Umbilical cord (tissue), 1 donor: ENCODE measurements at regions not wholly inside any gene's neighbourhood (a gene's known extent, or its start where the extent isn't known, plus 50 kb on each side); places are given as distances from the start of the nearest gene placed in this dataset.
A peak's percentile ranks its signal among the peaks of the same experiment; 100 is the strongest.
"Not testable (repeated sequence)": the region's sequence is repeated elsewhere in the genome, so short reads cannot be mapped to it uniquely, and the experiment has no call there.

ENCODE experiments used
- DNase-seq: peaks from one replicate; pipeline ENCODE4 v3.0.0-alpha.2; 2015; ENCODE audit warnings: low spot score

DNA sequence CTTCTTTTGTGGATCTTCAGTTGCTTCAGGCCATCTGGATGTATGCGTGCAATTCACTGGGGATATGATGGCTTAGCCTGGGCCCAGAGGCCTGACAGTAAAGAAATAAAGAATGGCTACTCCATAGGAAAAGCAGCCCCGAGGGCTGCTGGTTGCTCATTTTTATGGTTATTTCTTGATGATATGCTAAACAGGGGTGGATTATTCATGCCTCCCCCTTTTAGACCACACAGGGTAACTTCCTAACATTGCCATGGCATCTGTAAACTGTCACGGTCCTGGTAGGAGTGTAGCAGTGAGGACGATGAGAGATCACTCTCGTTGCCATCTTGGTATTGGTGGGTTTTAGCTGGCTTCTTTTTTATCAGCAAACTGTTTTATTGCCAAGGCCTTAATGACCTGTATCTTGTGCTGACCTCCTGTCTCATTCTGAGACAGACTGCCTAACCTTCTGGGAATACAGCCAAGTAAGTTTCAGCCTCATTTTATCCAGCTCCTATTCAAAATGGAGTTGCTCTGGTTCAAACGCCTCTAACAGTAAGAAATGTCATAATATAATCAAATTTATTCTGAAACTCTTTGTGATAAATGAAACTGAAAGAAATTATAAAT, 60.5 kb downstream of the DSEL start:
- no peak for DNase-seq

DNA sequence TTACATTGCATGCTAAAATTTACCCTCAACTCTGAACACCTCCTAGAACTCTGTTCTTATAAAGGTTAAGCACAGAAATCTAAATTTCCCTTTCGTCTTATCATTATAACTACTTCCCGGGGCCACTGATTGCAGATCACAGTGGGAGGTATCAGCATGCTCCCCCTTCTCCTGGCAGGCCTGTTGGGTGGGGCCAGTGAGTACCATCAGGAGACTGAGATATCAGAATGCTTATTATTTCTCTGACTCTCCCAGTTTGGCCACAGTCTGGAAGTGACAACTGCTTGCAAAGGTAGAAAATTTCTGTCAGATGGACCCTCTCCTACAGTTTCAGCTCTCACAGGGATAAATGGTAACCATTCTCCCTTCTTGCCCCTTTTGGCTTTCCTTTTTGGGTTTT, 62.6 kb downstream of the DSEL start:
- DNase-seq: no peak

DNA sequence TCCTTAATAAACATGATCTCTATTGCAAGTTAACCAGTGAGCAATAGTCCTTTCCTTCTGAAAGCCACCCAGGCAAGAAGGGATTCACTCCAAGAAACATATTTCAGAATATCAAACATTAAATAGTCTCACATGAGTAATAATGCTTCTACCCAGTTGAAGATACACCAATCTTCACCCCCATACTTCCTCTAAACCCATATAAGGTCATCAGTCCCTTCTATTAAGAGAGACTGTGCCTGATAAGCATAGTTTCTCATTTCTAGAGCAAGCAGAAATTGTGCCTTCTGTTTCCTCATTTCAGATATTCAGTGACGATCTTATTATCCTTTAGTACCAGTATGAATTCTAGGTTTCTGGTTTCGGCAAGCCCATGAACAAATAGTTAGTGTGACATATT, 64.6 kb downstream of the DSEL start:
- DNase-seq: no peak

DNA sequence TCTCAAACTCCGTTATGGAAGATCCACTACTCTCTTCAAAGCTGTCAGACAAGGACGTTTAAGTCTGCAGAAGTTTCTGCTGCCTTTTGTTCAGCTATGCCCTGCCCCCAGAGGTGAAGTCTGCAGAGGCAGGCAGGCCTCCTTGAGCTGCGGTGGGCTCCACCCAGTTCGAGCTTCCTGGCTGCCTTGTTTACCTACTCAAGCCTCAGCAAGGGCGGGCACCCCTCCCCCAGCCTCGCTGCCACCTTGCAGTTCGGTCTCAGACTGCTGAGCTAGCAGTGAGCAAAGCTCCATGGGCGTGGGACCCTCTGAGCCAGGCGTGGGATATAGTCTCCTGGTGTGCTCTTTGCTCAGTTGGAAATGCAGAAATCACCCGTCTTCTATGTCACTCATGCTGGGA, 65.4 kb downstream of the DSEL start:
- not testable (repeated sequence) for DNase-seq

DNA sequence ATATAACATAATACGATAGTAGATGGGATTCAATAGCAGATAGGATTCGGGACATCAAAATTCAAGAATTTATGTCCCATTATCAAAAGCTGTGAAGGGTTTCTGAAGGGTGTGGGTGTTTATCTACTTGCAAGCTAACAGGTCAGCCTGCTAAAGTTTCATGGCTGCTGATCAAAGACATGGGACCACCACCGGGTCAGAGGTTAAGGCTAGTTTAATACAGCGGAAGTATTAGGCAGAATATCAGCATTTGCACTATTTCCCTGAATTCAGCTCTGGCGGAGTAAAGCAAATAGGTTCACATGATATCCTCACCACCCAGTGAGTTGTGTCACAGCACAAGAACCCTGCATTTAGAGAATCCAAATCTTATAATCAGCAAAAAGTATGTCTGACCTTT, 82.5 kb downstream of the DSEL start:
- DNase-seq: no peak

DNA sequence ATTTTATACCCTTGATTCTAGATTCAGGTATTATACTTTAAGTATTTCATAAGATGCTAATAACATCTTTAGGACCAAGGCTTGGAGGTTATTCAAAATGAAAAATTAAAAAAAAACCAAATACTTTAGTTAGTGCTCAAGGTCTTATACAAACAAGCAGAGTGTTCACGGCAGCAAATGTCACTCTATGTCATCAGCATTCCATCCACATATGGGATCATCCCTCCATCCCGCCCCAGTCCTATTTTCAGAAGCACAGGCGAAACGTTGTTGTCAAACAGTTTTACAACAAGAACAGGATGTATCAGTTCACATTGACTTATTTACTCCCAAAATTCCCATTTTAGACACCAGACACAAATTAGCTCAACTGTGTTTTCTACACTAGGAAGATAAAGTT, 83.7 kb downstream of the DSEL start:
- DNase-seq: no peak

DNA sequence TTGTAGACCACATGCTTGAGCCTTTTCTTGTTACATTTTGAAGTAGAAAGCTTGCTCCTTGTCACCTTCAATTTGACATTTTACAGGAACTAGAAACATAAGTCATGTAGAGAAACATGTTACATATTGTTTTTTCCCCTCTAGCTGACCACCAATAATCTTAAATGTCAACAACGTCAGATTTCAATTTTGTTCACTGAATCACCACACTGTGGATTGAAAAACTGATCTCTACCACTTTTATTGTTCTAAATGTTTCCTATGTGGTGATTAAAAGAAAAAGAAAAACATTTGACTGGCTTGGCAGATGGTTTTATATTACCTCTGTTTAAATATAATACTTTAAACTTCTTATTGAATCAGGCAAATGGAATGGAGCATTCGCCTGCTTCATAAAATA, 87.7 kb downstream of the DSEL start:
- DNase-seq: no peak

DNA sequence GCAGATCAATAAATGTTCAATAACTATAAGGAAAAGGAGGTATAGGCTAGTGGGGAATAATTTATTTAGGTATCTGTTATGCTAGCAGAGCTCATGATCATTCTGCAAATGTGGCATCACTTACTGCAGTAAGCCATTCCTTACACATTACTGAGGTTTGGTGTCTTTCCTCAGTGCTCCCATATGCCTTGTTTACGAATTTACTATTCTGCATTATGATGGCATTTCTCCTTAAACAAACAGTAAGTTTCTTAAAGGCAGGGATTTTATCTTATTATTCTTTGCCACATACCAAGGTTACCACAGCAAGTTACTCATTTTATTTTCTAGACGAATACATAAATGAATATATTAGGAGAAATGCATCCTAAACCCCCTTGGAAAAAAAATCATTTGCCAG, 88.4 kb downstream of the DSEL start:
- no peak for DNase-seq

DNA sequence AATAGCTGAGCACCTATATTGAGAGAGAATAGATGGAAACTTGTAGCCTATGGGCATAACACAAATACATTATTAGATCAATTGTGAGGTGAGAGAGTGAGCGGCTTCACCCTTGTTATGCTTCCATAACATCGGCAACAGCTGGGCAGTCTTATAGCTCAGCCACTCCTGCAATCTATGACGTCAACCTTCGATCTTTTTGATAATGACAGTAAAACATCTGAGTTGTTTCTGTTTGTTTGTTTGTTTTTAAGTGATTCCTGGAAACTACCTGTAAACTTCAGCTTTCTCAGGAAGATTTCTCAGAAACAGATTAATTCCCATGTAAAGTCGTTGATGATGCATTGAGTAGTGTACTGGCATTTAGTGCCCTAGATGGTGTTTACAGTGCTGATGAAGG, 90.0 kb downstream of the DSEL start:
- no peak for DNase-seq

DNA sequence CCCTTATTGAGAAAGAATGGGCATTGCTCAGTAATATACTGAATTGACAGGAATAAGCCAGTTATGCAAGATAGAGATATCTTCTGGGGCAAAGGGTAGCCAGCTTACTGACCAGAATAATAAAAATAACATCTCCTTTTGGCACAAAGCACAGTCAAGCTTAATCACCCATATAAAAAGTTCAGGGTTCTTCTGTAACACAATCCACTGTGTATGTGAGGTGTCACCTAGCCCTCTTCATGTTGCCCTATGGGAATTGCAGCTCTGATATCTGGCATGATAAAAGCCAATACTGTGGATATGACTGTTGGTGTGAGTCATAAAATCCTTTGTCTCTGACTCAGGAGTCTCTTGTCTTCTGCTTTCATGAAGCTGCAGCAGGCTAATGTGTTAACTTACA, 90.8 kb downstream of the DSEL start:
- DNase-seq: no peak

DNA sequence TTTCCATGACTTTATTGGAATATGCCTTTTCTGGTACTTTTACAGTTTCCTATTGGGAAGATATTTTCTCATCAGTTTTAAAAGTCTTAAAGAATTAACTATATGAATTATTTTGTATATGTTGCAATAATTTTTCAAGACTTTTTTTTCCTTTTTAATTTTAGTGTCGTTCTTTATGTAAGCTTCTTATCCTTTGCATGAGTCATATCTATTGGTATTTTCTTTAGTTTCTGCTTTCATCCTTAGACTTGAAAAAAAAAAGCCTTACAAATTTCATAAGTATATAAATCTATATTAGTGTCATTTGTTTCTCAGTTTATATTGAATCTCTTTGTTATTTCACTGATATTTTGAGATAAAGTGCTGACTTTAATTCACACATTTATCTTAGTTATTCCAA, 94.9 kb downstream of the DSEL start:
- no peak for DNase-seq

DNA sequence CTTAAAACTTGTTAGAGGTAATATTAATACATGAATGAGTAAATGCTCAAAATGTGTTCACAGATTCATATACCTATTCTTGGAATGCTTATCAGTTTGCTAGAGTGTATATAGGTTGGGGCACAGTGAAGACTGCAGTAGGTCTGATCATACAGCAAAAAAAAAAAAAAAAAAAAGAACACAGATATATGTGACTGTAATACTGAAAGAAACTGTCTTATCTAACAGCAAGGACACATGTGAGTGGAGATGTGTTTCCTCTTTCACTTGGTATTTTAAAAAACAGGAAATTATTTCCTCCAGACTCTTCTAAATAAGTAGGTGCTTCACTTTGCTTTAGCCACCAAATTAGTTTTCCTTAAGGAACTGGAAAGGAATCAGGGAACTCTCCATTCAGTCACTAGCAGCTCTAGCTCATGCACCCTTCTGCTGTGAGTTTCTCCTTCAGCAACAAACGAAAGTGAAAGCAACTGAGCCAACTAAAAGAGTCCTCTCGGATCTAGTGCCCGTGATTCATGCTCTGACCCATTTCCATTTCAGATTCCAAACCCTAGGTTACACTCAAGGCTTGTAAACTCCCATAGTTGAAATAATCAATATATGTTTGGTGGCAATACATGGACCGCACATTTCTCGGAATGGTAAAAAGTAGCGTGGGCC, 98.5 kb downstream of the DSEL start:
- no peak for DNase-seq

DNA sequence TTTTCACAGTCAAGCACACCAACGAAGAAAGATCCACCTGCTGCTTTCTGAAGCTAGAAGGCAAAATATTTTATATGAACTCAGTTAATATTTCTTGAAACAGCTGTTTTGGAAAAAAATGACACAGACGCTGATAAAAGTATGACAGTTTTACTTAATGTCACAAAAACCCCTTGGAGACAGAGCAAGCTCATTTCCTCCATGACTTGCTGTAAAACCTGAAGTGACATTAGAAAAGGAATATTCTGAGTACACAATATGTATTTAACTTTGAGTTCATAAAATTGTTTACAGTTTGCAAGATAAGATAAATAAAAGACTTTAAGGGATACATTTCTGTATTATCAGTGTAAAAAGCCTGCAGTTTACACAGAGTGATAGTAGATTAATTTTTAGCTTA, 105.4 kb downstream of the DSEL start:
- no peak for DNase-seq

DNA sequence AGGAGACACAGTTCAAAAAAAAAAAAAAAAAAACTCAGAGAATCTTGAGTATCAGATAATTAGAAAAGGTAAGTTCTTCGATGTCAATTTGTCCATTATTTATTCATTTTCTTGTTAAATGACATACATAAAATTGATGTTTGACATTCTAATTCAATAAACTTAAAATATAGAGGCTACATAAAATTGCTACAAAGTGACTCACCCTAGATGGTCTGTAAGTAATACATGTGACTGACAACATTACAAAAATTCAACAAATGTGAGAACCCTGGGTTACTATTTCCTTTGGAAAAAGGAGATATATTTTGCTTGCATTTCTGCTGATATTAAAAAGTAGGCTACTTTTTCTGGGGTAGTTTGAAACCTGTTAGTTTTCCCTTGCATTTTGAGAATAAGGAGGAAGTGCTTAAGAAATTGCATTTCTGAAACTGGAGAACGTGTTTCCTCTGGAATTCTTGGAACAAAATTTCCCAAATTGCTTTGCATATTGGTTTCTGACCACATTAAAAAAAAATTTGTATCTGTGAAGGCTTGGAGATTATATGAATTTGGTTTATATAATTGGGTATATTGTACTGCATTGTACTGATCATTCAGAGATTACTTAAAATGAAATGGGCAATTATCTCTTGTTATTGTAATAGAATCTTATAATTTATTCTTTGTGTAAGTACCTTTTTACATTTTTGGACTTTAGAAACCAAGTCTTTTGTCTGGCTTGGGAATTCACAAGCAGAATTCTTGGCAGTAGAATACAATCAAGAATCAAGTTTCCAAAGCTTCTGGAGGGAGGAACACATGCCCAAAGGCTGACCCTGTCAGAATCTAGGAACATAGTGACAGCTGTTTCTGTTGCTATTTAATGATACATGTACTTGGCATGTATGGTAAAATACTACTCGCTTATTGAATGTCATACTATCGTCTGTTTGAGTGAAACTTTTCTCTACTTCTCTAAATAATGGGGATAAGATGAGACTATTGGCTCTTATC, 106.1 kb downstream of the DSEL start:
- no peak for DNase-seq

DNA sequence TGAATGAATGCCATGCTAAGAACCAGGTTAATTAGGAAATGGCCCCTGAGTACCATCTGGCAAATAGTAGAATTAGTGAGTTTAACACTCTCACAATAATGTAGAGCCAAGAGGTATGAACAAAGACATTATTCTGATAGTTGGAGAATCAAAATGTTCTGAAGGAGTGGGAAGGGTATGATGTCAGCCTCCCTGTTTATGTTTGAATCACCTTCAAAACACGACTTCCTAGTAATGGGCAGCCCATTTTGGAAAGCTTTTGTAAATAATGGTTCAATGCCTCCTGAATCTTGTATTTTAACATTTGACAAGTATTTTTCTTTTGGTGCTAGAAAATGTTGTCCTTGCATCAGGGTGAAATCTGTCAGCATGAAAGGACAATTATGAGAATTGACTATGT, 108.3 kb downstream of the DSEL start:
- DNase-seq: no peak

DNA sequence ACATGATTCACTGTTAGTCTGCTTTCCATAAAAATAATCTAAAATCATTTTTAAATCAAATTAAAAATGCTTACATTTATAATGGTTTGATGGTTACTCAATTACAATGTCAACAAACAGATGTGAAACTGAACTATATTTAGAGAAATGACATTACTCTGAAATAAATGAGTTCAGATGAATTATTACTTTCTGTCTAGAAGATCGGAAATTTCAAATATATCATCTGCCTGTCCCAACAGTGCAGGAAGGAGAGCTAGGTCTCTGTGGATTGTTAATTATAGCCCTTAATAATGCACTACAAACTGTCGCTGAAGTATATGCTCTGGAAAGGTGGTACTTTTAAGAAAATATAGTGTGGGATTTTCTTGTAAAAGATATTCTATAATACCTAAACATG, 109.8 kb downstream of the DSEL start:
- DNase-seq: no peak

DNA sequence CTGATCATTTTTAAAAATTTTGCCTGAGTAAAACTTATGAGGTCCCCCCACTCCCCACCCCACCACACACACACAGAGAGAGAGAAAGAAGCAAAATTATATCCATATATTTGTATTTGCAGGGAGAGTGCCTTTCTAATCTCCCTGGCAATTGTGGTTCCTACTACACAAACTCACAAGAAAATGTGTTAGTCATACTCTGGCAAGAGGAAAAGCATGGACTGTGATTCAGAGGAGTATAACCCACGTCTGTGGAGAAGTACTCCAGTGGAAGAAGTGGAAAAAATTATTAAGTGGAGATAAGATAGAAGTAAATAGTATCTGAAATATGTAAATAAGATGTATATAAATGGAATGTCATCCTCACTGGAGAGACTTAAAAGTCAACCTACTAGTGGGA, 114.0 kb downstream of the DSEL start:
- no peak for DNase-seq

DNA sequence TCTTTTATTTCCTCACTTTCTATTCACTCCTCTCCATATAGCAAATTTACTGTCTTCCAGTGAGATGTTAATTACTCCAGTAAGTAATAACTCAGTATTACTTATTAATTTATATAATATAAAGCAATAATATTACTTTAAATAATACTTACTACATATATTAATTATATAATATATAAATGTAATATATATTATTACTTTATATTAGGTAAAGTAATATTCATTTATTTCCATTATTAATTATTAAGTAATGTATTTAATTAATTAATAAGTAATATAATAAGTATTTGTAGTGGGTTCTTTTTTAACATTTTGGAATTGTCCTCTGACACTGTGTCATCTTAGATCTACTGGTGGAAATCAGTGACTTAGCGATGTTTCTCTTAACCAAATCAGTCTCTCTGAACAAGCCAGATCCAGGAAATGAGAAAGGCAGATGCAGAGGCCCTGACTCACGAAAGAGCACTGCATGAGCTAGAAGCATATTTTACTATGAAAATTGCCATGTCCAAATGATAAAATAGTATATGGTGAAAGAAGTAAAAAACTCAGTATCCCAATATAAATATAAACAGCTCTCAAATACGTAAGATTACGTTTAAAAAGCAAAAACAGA, 115.9 kb downstream of the DSEL start:
- DNase-seq: peak; percentile 6

DNA sequence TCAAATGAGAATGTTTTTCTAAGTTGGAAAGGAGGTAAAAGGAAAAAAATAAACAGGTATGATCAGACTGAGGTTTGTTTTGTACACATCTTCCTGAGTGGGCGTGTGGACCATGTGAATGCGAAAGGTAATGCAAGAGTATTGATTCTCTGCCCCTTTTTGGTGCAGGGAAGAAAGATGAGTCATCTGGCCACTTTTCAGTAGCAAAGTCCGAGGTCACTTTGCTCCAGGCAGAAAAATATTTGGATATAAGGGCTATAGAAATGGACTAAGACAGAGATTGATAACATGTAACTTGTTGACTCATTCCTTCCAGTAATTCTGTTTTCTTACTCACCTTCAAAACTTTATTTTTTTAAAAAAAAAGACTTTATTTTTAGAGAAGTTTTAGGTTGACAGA, 130.5 kb downstream of the DSEL start:
- no peak for DNase-seq

DNA sequence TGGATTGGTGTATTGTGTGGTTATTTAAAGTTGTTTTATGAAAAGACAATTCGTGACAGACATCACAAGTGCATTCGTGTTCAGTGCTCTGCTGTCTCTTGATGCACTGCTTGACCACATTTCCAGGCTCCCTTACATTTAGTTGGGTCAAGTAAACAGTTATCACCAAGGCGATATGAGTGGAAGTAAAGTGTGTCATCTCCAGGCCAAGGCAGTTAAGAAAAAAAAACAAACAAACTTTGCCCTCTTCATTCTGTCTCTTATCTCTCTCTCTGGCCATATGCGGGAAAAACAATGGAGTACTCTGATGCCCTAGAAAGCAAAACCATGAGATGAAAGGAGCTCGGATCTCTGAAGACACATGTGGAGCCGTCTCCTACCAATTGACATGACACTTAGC, 131.1 kb downstream of the DSEL start:
- no peak for DNase-seq

DNA sequence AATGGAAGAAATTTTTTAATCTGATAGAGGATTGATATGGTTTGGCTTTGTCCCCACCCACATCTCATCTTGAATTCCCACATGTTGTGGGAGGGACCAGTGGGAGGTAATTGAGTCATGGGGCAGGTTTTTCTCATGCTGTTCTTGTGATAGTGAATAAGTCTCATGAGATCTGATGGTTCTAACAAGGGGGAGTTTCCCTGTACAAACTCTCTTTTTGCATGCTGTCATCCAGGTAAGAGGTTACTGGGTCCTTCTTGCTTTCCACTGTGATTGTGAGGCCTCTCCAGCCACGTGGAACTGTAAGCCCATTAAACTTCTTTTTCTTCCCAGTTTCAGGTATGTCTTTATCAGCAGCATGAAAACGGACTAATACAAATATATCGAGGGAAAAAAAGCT, 132.5 kb downstream of the DSEL start:
- not testable (repeated sequence) for DNase-seq

DNA sequence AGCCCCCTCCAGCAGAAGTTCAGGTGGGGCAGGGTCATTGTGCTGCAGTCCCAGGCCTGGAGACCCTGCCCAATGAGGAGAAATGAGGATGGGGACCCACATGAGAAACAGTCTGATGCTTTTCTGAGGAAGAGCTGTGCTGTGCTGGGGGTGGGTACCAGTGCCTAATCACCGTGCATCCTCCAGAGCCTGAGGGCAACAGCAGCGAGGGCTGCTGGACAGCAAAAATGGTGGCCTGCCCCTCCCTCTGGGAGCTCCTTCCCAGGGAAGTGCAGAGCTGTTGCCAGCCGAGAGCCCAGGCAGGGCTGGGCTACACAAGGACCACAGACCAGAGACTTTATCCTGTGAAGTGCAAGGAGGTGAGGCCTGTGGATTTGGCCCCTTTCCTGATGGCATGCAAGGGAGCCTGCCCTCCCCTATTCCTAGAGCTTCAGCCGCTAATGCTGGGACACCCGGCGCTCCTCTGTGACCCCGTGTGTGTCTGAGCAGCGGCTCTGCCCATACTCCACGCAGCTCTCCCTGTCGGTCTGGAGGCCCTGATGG, 134.8 kb downstream of the DSEL start:
- DNase-seq: no peak
